Endometrium (tissue), 2 donors: ENCODE measurements at regions not wholly inside any gene's neighbourhood (a gene's known extent, or its start where the extent isn't known, plus 50 kb on each side); places are given as distances from the start of the nearest gene placed in this dataset.
"Not testable (repeated sequence)": the region's sequence is repeated elsewhere in the genome, so short reads cannot be mapped to it uniquely, and the experiment has no call there.

Experiments
- FAIRE-seq: peaks from 2 replicates; lab custom pipeline; 2012; peaks lifted over from hg19 to GRCh38; lab: Jason Lieb, UNC
- donor health status: control.
- donor health status: control.

GRCh38 chr11:134492411-134492810 is 80.4 kb upstream of the B3GAT1 start:
- not testable (repeated sequence) for FAIRE-seq

GRCh38 chr11:134489728-134490127 is 77.7 kb upstream of the B3GAT1 start:
- no peak for FAIRE-seq

GRCh38 chr11:134488913-134489312 is 76.9 kb upstream of the B3GAT1 start:
- FAIRE-seq: no peak

GRCh38 chr11:134488512-134488911 is 76.5 kb upstream of the B3GAT1 start:
- no peak for FAIRE-seq

GRCh38 chr11:134487696-134488095 is 75.7 kb upstream of the B3GAT1 start:
- no peak for FAIRE-seq

GRCh38 chr11:134486704-134487103 is 74.7 kb upstream of the B3GAT1 start:
- no peak for FAIRE-seq

GRCh38 chr11:134486106-134486505 is 74.1 kb upstream of the B3GAT1 start:
- no peak for FAIRE-seq

GRCh38 chr11:134485316-134485715 is 73.3 kb upstream of the B3GAT1 start:
- no peak for FAIRE-seq

- FAIRE-seq: no peak
These were observed 71.8 kb upstream of the B3GAT1 start for GRCh38 chr11:134483857-134484256.

- no peak for FAIRE-seq
These were observed 71.2 kb upstream of the B3GAT1 start for GRCh38 chr11:134483291-134483690.

- FAIRE-seq: no peak
These were observed 70.8 kb upstream of the B3GAT1 start for GRCh38 chr11:134482865-134483264.

GRCh38 chr11:134481933-134482527 is 70.0 kb upstream of the B3GAT1 start:
- FAIRE-seq: no peak

- FAIRE-seq: no peak
These were observed 69.1 kb upstream of the B3GAT1 start for GRCh38 chr11:134481135-134481534.

GRCh38 chr11:134480136-134480712 is 68.2 kb upstream of the B3GAT1 start:
- FAIRE-seq: no peak

- no peak for FAIRE-seq
These were observed 67.4 kb upstream of the B3GAT1 start for GRCh38 chr11:134479206-134480135.

- no peak for FAIRE-seq
These were observed 66.6 kb upstream of the B3GAT1 start for GRCh38 chr11:134478611-134479010.

- no peak for FAIRE-seq
These were observed 66.1 kb upstream of the B3GAT1 start for GRCh38 chr11:134478176-134478575.

- no peak for FAIRE-seq
These were observed 65.4 kb upstream of the B3GAT1 start for GRCh38 chr11:134477486-134477885.

- no peak for FAIRE-seq
These were observed 64.5 kb upstream of the B3GAT1 start for GRCh38 chr11:134476435-134477021.

- FAIRE-seq: no peak
These were observed 63.9 kb upstream of the B3GAT1 start for GRCh38 chr11:134475951-134476350.

GRCh38 chr11:134474942-134475341 is 62.9 kb upstream of the B3GAT1 start:
- FAIRE-seq: no peak

GRCh38 chr11:134474070-134474860 is 62.2 kb upstream of the B3GAT1 start:
- no peak for FAIRE-seq
